Tibial nerve (tissue), 3 donors: ENCODE measurements at regions not wholly inside any gene's neighbourhood (a gene's known extent, or its start where the extent isn't known, plus 50 kb on each side); places are given as distances from the start of the nearest gene placed in this dataset.

ENCODE experiments used
- POLR2A ChIP-seq, 2 donors: fragments of 450-650 bp; IDR thresholded peaks; one replicate each; pipeline ENCODE4 v1.6.1; 2017; ENCODE audit warnings: antibody characterized with exemption in 2 of 2, mild to moderate bottlenecking in 2 of 2, moderate library complexity in 2 of 2
- TF ChIP-seq, protein P1 (sequence below), 5 experiments: fragments of 200-600 bp in 3 of 5; fragments of 450-650 bp in 2 of 5; sonication (generic) in 3 of 5; IDR thresholded peaks; one replicate each; pipeline ENCODE4 v1.5.1; 2016 to 2019; ENCODE audit warnings: antibody characterized with exemption in 5 of 5, mild to moderate bottlenecking in 3 of 5, moderate library complexity in 2 of 5

DNA sequence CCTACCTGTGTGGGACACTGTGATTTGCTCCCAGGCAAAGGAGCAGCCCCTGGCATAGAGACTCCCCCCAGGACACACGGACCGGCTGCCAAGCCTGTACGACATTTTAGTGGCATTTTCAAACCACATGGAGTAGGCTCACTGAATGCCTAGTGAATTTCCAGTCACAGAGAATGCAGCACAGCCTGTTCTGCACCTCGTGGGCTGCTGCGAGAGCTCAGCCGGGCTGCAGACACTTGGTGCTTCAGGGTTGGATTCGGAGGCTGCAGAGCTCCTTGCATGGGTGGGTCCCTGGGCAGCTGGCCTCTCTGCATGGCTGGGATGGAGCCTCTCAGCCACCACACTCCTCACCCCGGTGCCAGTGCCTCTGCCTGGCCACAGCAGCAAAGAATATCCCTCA is 51.2 kb upstream of the HNF1B start:
- TF ChIP-seq, protein P1, sequence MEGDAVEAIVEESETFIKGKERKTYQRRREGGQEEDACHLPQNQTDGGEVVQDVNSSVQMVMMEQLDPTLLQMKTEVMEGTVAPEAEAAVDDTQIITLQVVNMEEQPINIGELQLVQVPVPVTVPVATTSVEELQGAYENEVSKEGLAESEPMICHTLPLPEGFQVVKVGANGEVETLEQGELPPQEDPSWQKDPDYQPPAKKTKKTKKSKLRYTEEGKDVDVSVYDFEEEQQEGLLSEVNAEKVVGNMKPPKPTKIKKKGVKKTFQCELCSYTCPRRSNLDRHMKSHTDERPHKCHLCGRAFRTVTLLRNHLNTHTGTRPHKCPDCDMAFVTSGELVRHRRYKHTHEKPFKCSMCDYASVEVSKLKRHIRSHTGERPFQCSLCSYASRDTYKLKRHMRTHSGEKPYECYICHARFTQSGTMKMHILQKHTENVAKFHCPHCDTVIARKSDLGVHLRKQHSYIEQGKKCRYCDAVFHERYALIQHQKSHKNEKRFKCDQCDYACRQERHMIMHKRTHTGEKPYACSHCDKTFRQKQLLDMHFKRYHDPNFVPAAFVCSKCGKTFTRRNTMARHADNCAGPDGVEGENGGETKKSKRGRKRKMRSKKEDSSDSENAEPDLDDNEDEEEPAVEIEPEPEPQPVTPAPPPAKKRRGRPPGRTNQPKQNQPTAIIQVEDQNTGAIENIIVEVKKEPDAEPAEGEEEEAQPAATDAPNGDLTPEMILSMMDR (IDR thresholded peaks at IDR 0.05) = no peak
- no peak for TF ChIP-seq POLR2A (IDR thresholded peaks at IDR 0.05)
